Stimulated activated CD4-positive, alpha-beta T cell treated with anti-CD3 and anti-CD28 coated beads, Interleukin-15, amount 100 ng/mL, for 24 hours (primary cell): ENCODE measurements at regions not wholly inside any gene's neighbourhood (a gene's known extent, or its start where the extent isn't known, plus 50 kb on each side); places are given as distances from the start of the nearest gene placed in this dataset.

Source experiments
- DNase-seq: peaks from one replicate; pipeline ENCODE4 v3.0.0-alpha.2; 2020

- DNase-seq, result no peak
Observed at GRCh38 chr2:199019898-199020507, 437.7 kb downstream of the SATB2 start.

- no peak for DNase-seq
Observed at GRCh38 chr2:199018826-199019225, 438.9 kb downstream of the SATB2 start.

- DNase-seq, result no peak
Observed at GRCh38 chr2:199015072-199015471, 442.7 kb downstream of the SATB2 start.

- no peak for DNase-seq
Observed at GRCh38 chr2:199014226-199014625, 443.5 kb downstream of the SATB2 start.

GRCh38 chr2:199011908-199012307 lies 445.8 kb downstream of the SATB2 start:
- no peak for DNase-seq

GRCh38 chr2:198994678-198995077 lies 463.1 kb downstream of the SATB2 start:
- DNase-seq, result no peak

GRCh38 chr2:198991431-198991830 lies 466.3 kb downstream of the SATB2 start:
- no peak for DNase-seq

- no peak for DNase-seq
Observed at GRCh38 chr2:198975779-198976178, 482.0 kb downstream of the SATB2 start.

- no peak for DNase-seq
Observed at GRCh38 chr2:198973785-198974184, 484.0 kb downstream of the SATB2 start.

- no peak for DNase-seq
Observed at GRCh38 chr2:198973181-198973580, 484.6 kb downstream of the SATB2 start.

GRCh38 chr2:198968545-198968944 lies 489.2 kb downstream of the SATB2 start:
- DNase-seq, result no peak

GRCh38 chr2:198966269-198966668 lies 491.5 kb downstream of the SATB2 start:
- no peak for DNase-seq

- DNase-seq, result no peak
Observed at GRCh38 chr2:198961547-198961946, 496.2 kb downstream of the SATB2 start.

GRCh38 chr2:198957181-198957580 lies 500.6 kb downstream of the SATB2 start:
- DNase-seq, result no peak

GRCh38 chr2:198953328-198953727 lies 504.4 kb downstream of the SATB2 start:
- DNase-seq, result no peak

GRCh38 chr2:198950803-198951202 lies 506.9 kb downstream of the SATB2 start:
- DNase-seq, result no peak

- DNase-seq, result no peak
Observed at GRCh38 chr2:198945496-198945895, 512.2 kb downstream of the SATB2 start.

GRCh38 chr2:198930170-198930569 lies 527.6 kb downstream of the SATB2 start:
- no peak for DNase-seq

- no peak for DNase-seq
Observed at GRCh38 chr2:198928026-198928425, 529.7 kb downstream of the SATB2 start.

GRCh38 chr2:198917926-198918720 lies 539.6 kb downstream of the SATB2 start:
- DNase-seq, result no peak

- no peak for DNase-seq
Observed at GRCh38 chr2:198917275-198917674, 540.5 kb downstream of the SATB2 start.

- no peak for DNase-seq
Observed at GRCh38 chr2:198916548-198917080, 541.1 kb downstream of the SATB2 start.

GRCh38 chr2:198913394-198914152 lies 544.2 kb downstream of the SATB2 start:
- DNase-seq, result no peak
